ENCODE measurements at regions not wholly inside any gene's neighbourhood (a gene's known extent, or its start where the extent isn't known, plus 50 kb on each side); places are given as distances from the start of the nearest gene placed in this dataset.

DNA sequence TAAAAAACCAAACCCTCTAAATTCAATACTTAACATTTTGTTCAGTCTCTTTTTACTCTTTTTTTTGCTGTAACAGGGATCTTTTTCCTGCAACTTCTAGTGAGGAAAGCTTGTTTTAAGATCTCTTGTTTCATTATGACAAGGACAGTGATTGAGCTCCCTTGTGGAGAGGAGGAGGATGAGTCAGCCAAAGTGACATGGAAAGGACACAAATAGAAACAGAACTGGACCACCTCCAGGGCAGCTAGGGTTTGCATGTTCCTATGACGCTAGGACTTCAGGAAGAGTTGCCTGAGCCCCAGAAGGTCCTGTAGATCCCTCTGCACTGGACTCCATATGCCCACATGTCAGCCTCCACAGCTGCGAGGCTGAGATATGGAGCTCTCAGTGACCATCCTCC lies 212.6 kb upstream of the FAM78B start:
- TF ChIP-seq EZH2phosphoT487 (conservative IDR thresholded peaks at IDR 0.05; ENCODE audit: low read length), result no peak
- TF ChIP-seq, protein P1, sequence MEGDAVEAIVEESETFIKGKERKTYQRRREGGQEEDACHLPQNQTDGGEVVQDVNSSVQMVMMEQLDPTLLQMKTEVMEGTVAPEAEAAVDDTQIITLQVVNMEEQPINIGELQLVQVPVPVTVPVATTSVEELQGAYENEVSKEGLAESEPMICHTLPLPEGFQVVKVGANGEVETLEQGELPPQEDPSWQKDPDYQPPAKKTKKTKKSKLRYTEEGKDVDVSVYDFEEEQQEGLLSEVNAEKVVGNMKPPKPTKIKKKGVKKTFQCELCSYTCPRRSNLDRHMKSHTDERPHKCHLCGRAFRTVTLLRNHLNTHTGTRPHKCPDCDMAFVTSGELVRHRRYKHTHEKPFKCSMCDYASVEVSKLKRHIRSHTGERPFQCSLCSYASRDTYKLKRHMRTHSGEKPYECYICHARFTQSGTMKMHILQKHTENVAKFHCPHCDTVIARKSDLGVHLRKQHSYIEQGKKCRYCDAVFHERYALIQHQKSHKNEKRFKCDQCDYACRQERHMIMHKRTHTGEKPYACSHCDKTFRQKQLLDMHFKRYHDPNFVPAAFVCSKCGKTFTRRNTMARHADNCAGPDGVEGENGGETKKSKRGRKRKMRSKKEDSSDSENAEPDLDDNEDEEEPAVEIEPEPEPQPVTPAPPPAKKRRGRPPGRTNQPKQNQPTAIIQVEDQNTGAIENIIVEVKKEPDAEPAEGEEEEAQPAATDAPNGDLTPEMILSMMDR (IDR thresholded peaks at IDR 0.05; ENCODE audit: insufficient read depth, low read length, poor library complexity, severe bottlenecking), result no peak
